Right renal pelvis (tissue), 4 donors: ENCODE measurements at regions not wholly inside any gene's neighbourhood (a gene's known extent, or its start where the extent isn't known, plus 50 kb on each side); places are given as distances from the start of the nearest gene placed in this dataset.
"Not testable (repeated sequence)": the region's sequence is repeated elsewhere in the genome, so short reads cannot be mapped to it uniquely, and the experiment has no call there.

ENCODE experiments used
- DNase-seq, 4 donors: peaks; one replicate each; pipeline ENCODE4 v3.0.0-alpha.2; 2013; ENCODE audit warnings: low read depth in 4 of 4, low spot score in 3 of 4, missing footprints in 1 of 4

- no peak for DNase-seq
Observed at GRCh38 chr5:87665166-87665565, 252.4 kb upstream of the CCNH start.

- DNase-seq: no peak
Observed at GRCh38 chr5:87661784-87662566, 249.2 kb upstream of the CCNH start.

GRCh38 chr5:87653242-87653641, 240.5 kb upstream of the CCNH start:
- no peak for DNase-seq

- DNase-seq: no peak
Observed at GRCh38 chr5:87650284-87650683, 237.6 kb upstream of the CCNH start.

GRCh38 chr5:87649455-87649854, 236.7 kb upstream of the CCNH start:
- DNase-seq: no peak

- no peak for DNase-seq
Observed at GRCh38 chr5:87645224-87645623, 232.5 kb upstream of the CCNH start.

- DNase-seq: no peak
Observed at GRCh38 chr5:87640902-87641301, 228.2 kb upstream of the CCNH start.

- DNase-seq: no peak
Observed at GRCh38 chr5:87627363-87627762, 214.6 kb upstream of the CCNH start.

- no peak for DNase-seq
Observed at GRCh38 chr5:87608385-87608784, 195.7 kb upstream of the CCNH start.

- DNase-seq: no peak
Observed at GRCh38 chr5:87605663-87606062, 192.9 kb upstream of the CCNH start.

GRCh38 chr5:87599778-87600177, 187.0 kb upstream of the CCNH start:
- DNase-seq: no peak

- DNase-seq: no peak
Observed at GRCh38 chr5:87598460-87598859, 185.7 kb upstream of the CCNH start.

- DNase-seq: no peak
Observed at GRCh38 chr5:87594566-87594965, 181.8 kb upstream of the CCNH start.

GRCh38 chr5:87589587-87589986, 176.9 kb upstream of the CCNH start:
- DNase-seq: no peak

GRCh38 chr5:87588316-87588715, 175.6 kb upstream of the CCNH start:
- no peak for DNase-seq

GRCh38 chr5:87583704-87584103, 171.0 kb upstream of the CCNH start:
- not testable (repeated sequence) for DNase-seq

- DNase-seq: no peak
Observed at GRCh38 chr5:87582149-87582548, 169.4 kb upstream of the CCNH start.

- DNase-seq: no peak
Observed at GRCh38 chr5:87581661-87582060, 168.9 kb upstream of the CCNH start.

- DNase-seq: no peak
Observed at GRCh38 chr5:87579678-87580077, 166.9 kb upstream of the CCNH start.

- DNase-seq: no peak
Observed at GRCh38 chr5:87576867-87577266, 164.1 kb upstream of the CCNH start.

GRCh38 chr5:87576306-87576705, 163.6 kb upstream of the CCNH start:
- DNase-seq: not testable (repeated sequence)

- DNase-seq: no peak
Observed at GRCh38 chr5:87574106-87574505, 161.4 kb upstream of the CCNH start.

- no peak for DNase-seq
Observed at GRCh38 chr5:87572611-87573010, 159.9 kb upstream of the CCNH start.
